HG03097 (cell line): ENCODE measurements at regions not wholly inside any gene's neighbourhood (a gene's known extent, or its start where the extent isn't known, plus 50 kb on each side); places are given as distances from the start of the nearest gene placed in this dataset.
"Not testable (repeated sequence)": the region's sequence is repeated elsewhere in the genome, so short reads cannot be mapped to it uniquely, and the experiment has no call there.

Source experiments
- ATAC-seq: cut with Tn5 transposase; IDR thresholded peaks from one replicate; pipeline ENCODE4 v1.9.1; 2021; ENCODE audit not compliant: unreplicated experiment, low FRiP score

GRCh38 chr1:194410756-194411155 lies 1224.3 kb upstream of the B3GALT2 start:
- no peak for ATAC-seq

GRCh38 chr1:194407238-194407637 lies 1220.8 kb upstream of the B3GALT2 start:
- ATAC-seq, result not testable (repeated sequence)

GRCh38 chr1:194394676-194395075 lies 1208.3 kb upstream of the B3GALT2 start:
- ATAC-seq, result no peak

- no peak for ATAC-seq
Observed at GRCh38 chr1:194387531-194387930, 1201.1 kb upstream of the B3GALT2 start.

GRCh38 chr1:194378517-194378916 lies 1192.1 kb upstream of the B3GALT2 start:
- no peak for ATAC-seq

GRCh38 chr1:194374649-194375048 lies 1188.2 kb upstream of the B3GALT2 start:
- ATAC-seq, result no peak

- no peak for ATAC-seq
Observed at GRCh38 chr1:194372266-194372665, 1185.9 kb upstream of the B3GALT2 start.

GRCh38 chr1:194369622-194370021 lies 1183.2 kb upstream of the B3GALT2 start:
- no peak for ATAC-seq

- no peak for ATAC-seq
Observed at GRCh38 chr1:194369060-194369459, 1182.6 kb upstream of the B3GALT2 start.

GRCh38 chr1:194367121-194367520 lies 1180.7 kb upstream of the B3GALT2 start:
- ATAC-seq, result no peak

- no peak for ATAC-seq
Observed at GRCh38 chr1:194366705-194367104, 1180.3 kb upstream of the B3GALT2 start.

GRCh38 chr1:194362327-194362726 lies 1175.9 kb upstream of the B3GALT2 start:
- ATAC-seq, result no peak

GRCh38 chr1:194361374-194362131 lies 1175.1 kb upstream of the B3GALT2 start:
- ATAC-seq, result no peak

- ATAC-seq, result no peak
Observed at GRCh38 chr1:194358208-194358581, 1171.8 kb upstream of the B3GALT2 start.

GRCh38 chr1:194357573-194358207 lies 1171.3 kb upstream of the B3GALT2 start:
- not testable (repeated sequence) for ATAC-seq

- no peak for ATAC-seq
Observed at GRCh38 chr1:194355488-194356106, 1169.2 kb upstream of the B3GALT2 start.

GRCh38 chr1:194353121-194353520 lies 1166.7 kb upstream of the B3GALT2 start:
- ATAC-seq, result no peak

GRCh38 chr1:194347200-194347599 lies 1160.8 kb upstream of the B3GALT2 start:
- no peak for ATAC-seq

GRCh38 chr1:194342484-194343262 lies 1156.3 kb upstream of the B3GALT2 start:
- ATAC-seq, result no peak

GRCh38 chr1:194341587-194341986 lies 1155.2 kb upstream of the B3GALT2 start:
- ATAC-seq, result no peak

- ATAC-seq, result no peak
Observed at GRCh38 chr1:194339471-194339870, 1153.1 kb upstream of the B3GALT2 start.
